GM10248 (cell line): ENCODE measurements at regions not wholly inside any gene's neighbourhood (a gene's known extent, or its start where the extent isn't known, plus 50 kb on each side); places are given as distances from the start of the nearest gene placed in this dataset.

Experiments
- CTCF ChIA-PET: fragments of 300-600 bp; sonication (Branson Sonifier 250); formaldehyde crosslinking; extraction: SDS; loops from one replicate; lab custom pipeline; 2021; ENCODE audit warnings: antibody characterized with exemption; lab: Yijun Ruan, JAX
- POLR2A ChIA-PET: fragments of 350-650 bp; sonication (Branson Sonifier 250); formaldehyde crosslinking; extraction: SDS; loops from one replicate; lab custom pipeline; 2020; ENCODE audit warnings: antibody characterized with exemption; lab: Yijun Ruan, JAX
- DNase-seq: peaks from one replicate; pipeline ENCODE4 v3.0.0; 2012; ENCODE audit errors: extremely low spot score
- CTCF ChIP-seq: IDR thresholded peaks from 2 replicates; pipeline ENCODE4 v1.5.1; 2012; ENCODE audit warnings: mild to moderate bottlenecking, low read depth; ENCODE audit errors: extremely low read depth, missing control alignments, control extremely low read depth

GRCh38 chr6:50958148-50958697 lies 139.6 kb downstream of the TFAP2B start:
- ChIA-PET POLR2A (no interaction called here), CTCF (no interaction called here)
- no peak for TF ChIP-seq CTCF
- no peak for DNase-seq

GRCh38 chr6:50959081-50959641 lies 140.5 kb downstream of the TFAP2B start:
- DNase-seq = no peak
- CTCF ChIA-PET = interaction anchor here (1.1 kb wide), 1 partner anchor 51 kb away, joined by 3 read pairs; no protein-coding TSS in a partner anchor
- POLR2A ChIA-PET = no interaction called here
- no peak for TF ChIP-seq CTCF

GRCh38 chr6:50961611-50962010 lies 142.9 kb downstream of the TFAP2B start:
- CTCF ChIA-PET = interaction anchor here (1.5 kb wide), 1 partner anchor 1061 kb away, joined by 3 read pairs; no protein-coding TSS in a partner anchor
- no peak for TF ChIP-seq CTCF
- POLR2A ChIA-PET = no interaction called here
- no peak for DNase-seq

- POLR2A ChIA-PET = no interaction called here
- TF ChIP-seq CTCF = no peak
- CTCF ChIA-PET = interaction anchor here (1.5 kb wide), 1 partner anchor 1060 kb away, joined by 3 read pairs; no protein-coding TSS in a partner anchor
- DNase-seq = no peak
These were observed 143.6 kb downstream of the TFAP2B start for GRCh38 chr6:50962213-50962759.

- DNase-seq = no peak
- POLR2A ChIA-PET = no interaction called here
- CTCF ChIA-PET = no interaction called here
- no peak for TF ChIP-seq CTCF
These were observed 145.3 kb downstream of the TFAP2B start for GRCh38 chr6:50963952-50964351.

- no peak for DNase-seq
- TF ChIP-seq CTCF = no peak
- POLR2A ChIA-PET = no interaction called here
- CTCF ChIA-PET = no interaction called here
These were observed 146.8 kb downstream of the TFAP2B start for GRCh38 chr6:50965495-50965894.
